WI38 (cell line): ENCODE measurements at regions not wholly inside any gene's neighbourhood (a gene's known extent, or its start where the extent isn't known, plus 50 kb on each side); places are given as distances from the start of the nearest gene placed in this dataset.
"Not testable (repeated sequence)": the region's sequence is repeated elsewhere in the genome, so short reads cannot be mapped to it uniquely, and the experiment has no call there.

Experiments
- H3K4me3 ChIP-seq: 2 replicates; pipeline ENCODE4 v1.5.1; 2011; ENCODE audit warnings: low read depth, mild to moderate bottlenecking, control low read depth, low read length
- TF ChIP-seq, protein P1 (sequence below): IDR thresholded peaks from 2 replicates; pipeline ENCODE4 v1.5.1; 2012; ENCODE audit warnings: low read depth, mild to moderate bottlenecking, control low read depth, low read length

DNA sequence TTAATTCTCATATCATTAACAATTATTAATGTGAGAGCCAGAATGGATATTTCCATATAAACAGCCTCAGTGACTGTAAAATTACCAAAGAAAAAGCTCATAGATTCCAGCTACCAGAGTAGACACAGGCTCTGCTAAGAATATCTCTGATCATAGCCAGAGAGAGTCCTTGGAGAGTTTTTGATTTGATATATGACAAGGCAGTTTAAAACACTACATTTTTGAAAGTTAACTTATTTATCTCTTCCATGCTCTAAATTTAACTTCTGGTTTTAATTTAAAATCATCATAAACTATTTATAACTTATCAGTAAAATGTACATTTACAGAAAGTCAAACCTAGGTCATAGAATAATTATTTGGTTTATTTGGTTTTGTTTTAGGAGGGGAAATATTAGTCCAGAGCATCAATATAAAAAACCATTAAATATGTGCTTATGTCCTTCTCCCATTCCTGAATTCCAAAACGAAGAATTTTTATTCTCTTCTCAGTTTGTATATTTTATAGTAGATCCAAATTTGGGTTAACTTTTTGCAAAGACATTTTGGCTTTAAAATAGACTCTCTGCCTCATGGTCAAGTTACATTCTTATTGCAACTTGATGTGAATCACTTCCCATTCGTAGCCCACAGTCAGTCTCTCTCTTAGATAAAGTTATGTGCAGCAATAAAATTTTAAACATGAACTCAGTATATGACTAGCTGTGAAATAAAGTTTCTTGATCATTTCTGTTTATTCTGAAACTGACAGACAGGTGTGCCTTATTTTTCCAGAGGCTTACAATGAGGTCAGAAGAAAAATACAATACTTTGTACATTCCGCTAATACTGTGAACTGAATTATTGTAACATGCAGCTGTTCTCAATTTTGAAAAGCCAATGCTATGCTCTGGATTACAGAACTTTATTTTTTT lies 267.1 kb downstream of the PAPSS1 start:
- no peak overlapping the region for H3K4me3 ChIP-seq
- TF ChIP-seq, protein P1, sequence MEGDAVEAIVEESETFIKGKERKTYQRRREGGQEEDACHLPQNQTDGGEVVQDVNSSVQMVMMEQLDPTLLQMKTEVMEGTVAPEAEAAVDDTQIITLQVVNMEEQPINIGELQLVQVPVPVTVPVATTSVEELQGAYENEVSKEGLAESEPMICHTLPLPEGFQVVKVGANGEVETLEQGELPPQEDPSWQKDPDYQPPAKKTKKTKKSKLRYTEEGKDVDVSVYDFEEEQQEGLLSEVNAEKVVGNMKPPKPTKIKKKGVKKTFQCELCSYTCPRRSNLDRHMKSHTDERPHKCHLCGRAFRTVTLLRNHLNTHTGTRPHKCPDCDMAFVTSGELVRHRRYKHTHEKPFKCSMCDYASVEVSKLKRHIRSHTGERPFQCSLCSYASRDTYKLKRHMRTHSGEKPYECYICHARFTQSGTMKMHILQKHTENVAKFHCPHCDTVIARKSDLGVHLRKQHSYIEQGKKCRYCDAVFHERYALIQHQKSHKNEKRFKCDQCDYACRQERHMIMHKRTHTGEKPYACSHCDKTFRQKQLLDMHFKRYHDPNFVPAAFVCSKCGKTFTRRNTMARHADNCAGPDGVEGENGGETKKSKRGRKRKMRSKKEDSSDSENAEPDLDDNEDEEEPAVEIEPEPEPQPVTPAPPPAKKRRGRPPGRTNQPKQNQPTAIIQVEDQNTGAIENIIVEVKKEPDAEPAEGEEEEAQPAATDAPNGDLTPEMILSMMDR = no peak

DNA sequence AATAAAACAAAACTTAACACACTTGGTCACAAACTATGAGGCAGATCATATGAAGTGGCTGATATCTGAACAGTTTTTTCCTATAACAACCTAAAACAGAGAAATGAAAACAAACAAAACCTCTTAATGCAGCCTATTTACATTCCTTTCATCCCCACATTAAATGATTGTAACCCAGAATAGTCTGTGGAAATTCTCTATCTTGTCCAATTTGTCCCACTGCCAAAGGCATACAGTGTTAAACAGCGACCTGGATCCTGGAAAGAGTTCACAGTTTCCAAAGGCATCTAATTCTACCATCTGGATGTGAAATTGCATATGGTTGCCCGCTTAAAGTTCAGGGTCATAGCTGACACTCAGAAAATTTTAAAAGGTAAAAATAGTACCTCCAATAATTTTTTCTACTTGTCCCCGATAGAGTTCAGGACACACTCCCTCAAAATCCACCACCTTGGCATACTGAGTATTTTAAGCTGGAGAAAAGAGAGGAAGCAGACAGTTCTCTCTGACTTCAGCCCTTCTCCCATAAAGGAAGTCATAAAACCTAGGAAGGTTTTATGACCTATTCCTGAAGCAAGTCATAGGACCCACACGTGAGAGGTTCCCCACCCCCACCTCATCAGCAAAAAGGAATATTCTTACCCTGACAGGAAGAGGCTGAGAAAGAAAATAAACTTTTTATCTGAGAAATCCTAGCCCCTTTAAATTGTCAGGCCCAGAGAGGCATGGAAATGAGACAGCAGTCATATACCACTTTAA lies 270.2 kb downstream of the PAPSS1 start:
- no peak overlapping the region for H3K4me3 ChIP-seq
- TF ChIP-seq, protein P1 = no peak

DNA sequence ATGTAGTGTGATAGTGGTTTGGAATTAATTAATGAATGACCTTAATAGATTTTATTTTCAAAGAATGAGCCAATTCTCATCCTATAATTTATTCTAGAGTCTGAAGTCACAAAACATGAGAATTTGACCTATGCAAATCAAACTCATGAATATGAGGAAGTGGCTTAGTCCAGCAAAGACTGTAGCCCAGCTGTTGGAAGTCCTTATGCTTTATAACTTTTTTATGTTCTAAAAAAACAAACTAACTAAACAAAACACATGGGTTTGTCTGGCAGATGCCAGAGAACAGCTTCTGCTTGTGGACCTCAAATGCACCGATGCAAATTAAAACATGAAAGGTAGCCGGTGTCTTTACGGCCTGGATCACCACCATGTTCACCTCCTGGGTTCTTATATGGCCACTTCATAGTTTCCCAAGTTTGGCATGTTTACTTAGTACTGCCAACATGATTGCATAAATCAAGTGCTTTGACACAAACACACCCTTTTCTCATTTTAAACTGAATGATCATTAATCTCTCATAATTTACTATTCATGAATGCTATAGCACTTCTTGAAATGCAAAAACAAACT lies 277.4 kb downstream of the PAPSS1 start:
- TF ChIP-seq, protein P1 = no peak
- H3K4me3 ChIP-seq = no peak overlapping the region

DNA sequence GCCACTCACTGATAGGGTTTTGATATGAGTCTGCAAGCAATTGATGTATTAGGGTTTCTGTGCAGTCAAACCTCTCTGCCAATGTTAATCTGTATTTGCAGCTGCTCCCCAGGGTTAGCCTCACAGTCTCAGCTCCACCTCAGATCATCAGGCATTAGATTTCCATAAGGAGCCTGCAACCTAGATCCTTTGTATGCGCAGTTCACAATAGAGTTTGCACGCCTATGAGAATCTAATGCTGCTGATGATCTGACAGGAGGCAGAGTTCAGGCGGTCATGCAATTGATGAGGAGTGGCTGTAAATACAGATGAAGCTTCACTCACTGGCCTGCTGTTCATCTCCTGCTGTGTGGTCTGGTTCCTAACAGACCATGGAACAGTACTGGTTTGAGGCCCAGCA lies 280.6 kb downstream of the PAPSS1 start:
- TF ChIP-seq, protein P1 = no peak

DNA sequence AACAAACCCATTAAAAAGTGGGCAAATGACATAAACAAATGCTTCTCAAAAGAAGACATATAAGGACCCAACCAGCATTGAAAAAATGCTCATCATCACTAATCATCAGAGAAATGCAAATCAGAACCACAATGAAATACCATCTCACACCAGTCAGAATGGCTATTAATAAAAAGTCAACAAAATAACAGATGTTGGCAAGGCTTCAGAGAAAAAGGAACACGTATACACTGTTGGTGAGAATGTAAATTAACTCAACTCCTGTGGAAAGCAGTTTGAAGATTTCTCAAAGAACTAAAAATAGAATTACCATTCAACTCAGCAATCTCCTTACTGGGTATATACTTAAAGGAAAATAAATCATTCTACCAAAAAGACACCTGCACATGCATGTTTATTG lies 283.6 kb downstream of the PAPSS1 start:
- not testable (repeated sequence) for H3K4me3 ChIP-seq

More for the DNA sequence above, 280.6 kb downstream of the PAPSS1 start:
- H3K4me3 ChIP-seq = no peak overlapping the region

GRCh38 chr4:107432451-107432850 lies 287.6 kb downstream of the PAPSS1 start:
- no peak overlapping the region for H3K4me3 ChIP-seq
- TF ChIP-seq, protein P1 = no peak

GRCh38 chr4:107423677-107424405 lies 296.2 kb downstream of the PAPSS1 start:
- H3K4me3 ChIP-seq = no peak overlapping the region
- TF ChIP-seq, protein P1 = no peak

DNA sequence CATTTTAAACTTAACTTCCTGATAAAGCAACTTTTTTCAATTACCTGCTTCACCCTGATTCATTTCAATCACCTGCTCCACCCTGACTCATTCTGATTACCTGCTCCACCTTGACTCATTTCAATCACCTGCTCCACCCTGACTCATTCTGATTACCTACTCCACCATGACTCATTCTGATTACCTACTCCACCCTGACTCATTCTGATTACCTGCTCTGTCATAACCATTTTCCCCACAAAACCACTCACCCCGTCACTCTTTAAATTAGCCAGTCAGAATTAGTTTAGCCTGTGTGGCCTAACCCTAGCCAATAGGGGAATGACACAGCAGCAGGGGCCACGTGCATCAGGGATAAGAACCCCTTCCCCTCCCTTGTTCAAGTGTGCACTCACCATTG lies 300.5 kb downstream of the PAPSS1 start:
- H3K4me3 ChIP-seq = not testable (repeated sequence)
